ENCODE measurements at regions not wholly inside any gene's neighbourhood (a gene's known extent, or its start where the extent isn't known, plus 50 kb on each side); places are given as distances from the start of the nearest gene placed in this dataset.

GRCh38 chr14:22482782-22483553 is 106.1 kb downstream of the DAD1 start:
- no peak overlapping the region for H3K4me3 ChIP-seq (ENCODE audit: control extremely low read depth in 1 of 5, extremely low read depth in 1 of 5, insufficient read depth in 1 of 5, low read depth in 2 of 5, low read length in 4 of 5)
- ChIA-PET CTCF (interaction anchor here (0.6 to 14.6 kb wide), 8 partner anchors 11 to 1056 kb away, joined by 3 to 177 read pairs (median 10); no protein-coding TSS in a partner anchor), POLR2A (interaction anchor here (0.6 to 0.9 kb wide), 3 partner anchors 35 to 99 kb away, joined by 3 to 4 read pairs (median 4); no protein-coding TSS in a partner anchor)
- H3K9me3 ChIP-seq (ENCODE audit: control extremely low read depth in 1 of 3, control insufficient read depth in 2 of 3, insufficient read depth in 1 of 3, low read length in 2 of 3), result no peaks in the 10 kb centered on the region
- Mint-ChIP-seq H3K9me3 (ENCODE audit: insufficient read depth) (no peaks in the 10 kb centered on the region), H3K27ac (peak overlapping the region; percentile 91), H3K4me1 (peaks cover 90% of the 10 kb centered on the region), H3K4me3 (peak overlapping the region; percentile 81), H3K27me3 (no peaks in the 10 kb centered on the region)
- no peak for ATAC-seq (ENCODE audit: low read depth)
- peak overlapping the region; percentile 7 to 26 for H3K27ac ChIP-seq (ENCODE audit: low read length in 2 of 2)
- peak overlapping the region; percentile 39 for H3K4me2 ChIP-seq (replicated peaks; ENCODE audit: low read depth, low read length, poor library complexity, severe bottlenecking)
- no peaks in the 10 kb centered on the region for H3K36me3 ChIP-seq (replicated peaks in 1 of 2; ENCODE audit: control extremely low read depth in 1 of 2, control insufficient read depth in 1 of 2, extremely low read depth in 1 of 2, insufficient read depth in 2 of 2, low read length in 1 of 2)
- TF ChIP-seq CTCF (IDR thresholded peaks at IDR 0.05) (no peak), EZH2 (IDR thresholded peaks at IDR 0.05; ENCODE audit: borderline replicate concordance, insufficient read depth, low read depth, low read length, poor library complexity, severe bottlenecking) (no peak)
- peaks cover 5% of the 10 kb centered on the region for H3K79me2 ChIP-seq (ENCODE audit: control insufficient read depth, insufficient read depth, low read length)
- intact Hi-C loops (cut with micrococcal nuclease), result loop anchor here (5.0 kb wide), 1 partner anchor 39 kb away; no protein-coding TSS in a partner anchor
- H3K9ac ChIP-seq (ENCODE audit: low read length), result peak overlapping the region; percentile 3
- DNase-seq, result no peak
- peaks cover 61 to 81% of the 10 kb centered on the region in 2 donors for H3K4me1 ChIP-seq (ENCODE audit: control insufficient read depth in 2 of 2, insufficient read depth in 2 of 2, low read length in 2 of 2)
- 49% methylated on average over 2 of the region's 6 CpGs for WGBS (ENCODE audit: insufficient coverage)
- H3K27me3 ChIP-seq (replicated peaks in 1 of 4; ENCODE audit: control extremely low read depth in 1 of 4, control insufficient read depth in 3 of 4, insufficient read depth in 4 of 4, low read length in 3 of 4), result no peaks in the 10 kb centered on the region
- H4K20me1 ChIP-seq (ENCODE audit: control insufficient read depth, insufficient read depth, low read length, poor library complexity, severe bottlenecking), result no peaks in the 10 kb centered on the region
- H2AFZ ChIP-seq (ENCODE audit: insufficient read depth, low read depth, low read length, poor library complexity, severe bottlenecking), result no peak overlapping the region
